MCF 10A (cell line): ENCODE measurements at regions not wholly inside any gene's neighbourhood (a gene's known extent, or its start where the extent isn't known, plus 50 kb on each side); places are given as distances from the start of the nearest gene placed in this dataset.
"Not testable (repeated sequence)": the region's sequence is repeated elsewhere in the genome, so short reads cannot be mapped to it uniquely, and the experiment has no call there.

Experiments
- BruUV-seq: library from RNA; stranded (reverse); fragments of 400-500 nt; replicated peaks from 2 replicates; lab custom pipeline; 2021; lab: Mats Ljungman, UMichigan
- CTCF ChIA-PET: fragments of 300-600 bp; sonication (Branson Sonifier 250); formaldehyde crosslinking; extraction: SDS; loops from one replicate; lab custom pipeline; 2021; ENCODE audit warnings: antibody characterized with exemption, inconsistent platforms; lab: Yijun Ruan, JAX
- POLR2A ChIA-PET: fragments of 300-600, 350-650 bp; sonication (Branson Sonifier 250); formaldehyde crosslinking; extraction: SDS; loops from one replicate; lab custom pipeline; 2020; ENCODE audit warnings: antibody characterized with exemption, inconsistent platforms; lab: Yijun Ruan, JAX
- DNase-seq: peaks from one replicate; pipeline ENCODE4 v3.0.0-alpha.2; 2018; ENCODE audit not compliant: unreplicated experiment
- H3K27ac Mint-ChIP-seq: one replicate; pipeline ENCODE4 v1.8.0; 2022; ENCODE audit warnings: mild to moderate bottlenecking, low read depth, mixed read lengths; ENCODE audit not compliant: unreplicated experiment
- H3K27me3 Mint-ChIP-seq: one replicate; pipeline ENCODE4 v1.8.0; 2022; ENCODE audit warnings: mixed read lengths; ENCODE audit not compliant: insufficient read depth, unreplicated experiment
- H3K36me3 Mint-ChIP-seq: one replicate; pipeline ENCODE4 v1.8.0; 2022; ENCODE audit warnings: mild to moderate bottlenecking, moderate library complexity, mixed read lengths; ENCODE audit not compliant: insufficient read depth, unreplicated experiment
- H3K4me1 Mint-ChIP-seq: one replicate; pipeline ENCODE4 v1.8.0; 2022; ENCODE audit warnings: mixed read lengths; ENCODE audit not compliant: insufficient read depth, unreplicated experiment
- H3K4me3 Mint-ChIP-seq: one replicate; pipeline ENCODE4 v1.8.0; 2022; ENCODE audit warnings: mild to moderate bottlenecking, moderate library complexity, mixed read lengths; ENCODE audit not compliant: unreplicated experiment
- H3K9me3 Mint-ChIP-seq: one replicate; pipeline ENCODE4 v1.8.0; 2022; ENCODE audit warnings: mixed read lengths; ENCODE audit not compliant: unreplicated experiment
- CTCF ChIP-seq: fragments of 200-600 bp; IDR thresholded peaks from one replicate; pipeline ENCODE4 v1.8.0; 2022; ENCODE audit warnings: antibody characterized with exemption, mild to moderate bottlenecking; ENCODE audit not compliant: unreplicated experiment
- intact Hi-C: fragments of 100-400 bp; cut with micrococcal nuclease; formaldehyde crosslinking; loops from 2 replicates; pipeline ENCODE4 v1.14.1; 2022

DNA sequence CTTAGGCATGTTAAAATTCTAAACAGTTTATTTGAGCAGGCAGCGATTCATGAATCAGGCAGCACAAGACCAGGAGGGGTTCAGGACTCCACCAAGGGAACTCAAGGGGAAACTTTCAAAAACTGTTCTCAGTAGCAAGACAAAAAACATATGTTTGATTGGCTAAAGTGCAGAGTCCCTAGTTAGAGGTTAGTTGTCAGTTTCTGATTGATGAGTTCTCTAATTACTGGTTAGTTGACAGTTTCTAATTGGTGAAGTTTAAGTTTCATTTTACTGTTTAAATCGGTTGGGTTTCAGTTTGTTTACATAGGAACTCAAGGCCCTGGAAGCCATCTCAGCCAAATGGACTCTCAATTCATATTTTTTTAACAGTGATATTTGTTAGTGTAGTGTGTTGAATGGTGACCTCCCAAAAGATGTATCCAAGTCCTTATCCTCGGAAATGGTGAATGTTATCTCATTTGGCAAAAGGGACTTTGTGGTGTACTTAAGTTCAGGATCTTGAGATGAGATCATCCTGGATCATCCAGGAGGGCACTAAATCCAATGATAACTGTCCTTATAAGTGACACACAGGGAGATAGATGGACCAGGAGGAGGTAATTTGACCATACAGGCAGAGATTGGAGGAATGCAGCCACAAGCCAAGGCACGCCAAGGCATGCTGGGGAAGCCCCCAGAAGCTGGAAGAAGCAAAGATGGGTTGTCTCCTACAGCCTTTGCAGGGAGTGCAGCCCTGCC lies 219.2 kb upstream of the RAI14 start:
- POLR2A ChIA-PET: no interaction called here
- no peaks in the 10 kb centered on the region for H3K27me3 Mint-ChIP-seq
- BruUV-seq: no TSS peak
- no peaks in the 10 kb centered on the region for H3K36me3 Mint-ChIP-seq
- H3K9me3 Mint-ChIP-seq: no peaks in the 10 kb centered on the region
- H3K27ac Mint-ChIP-seq: no peak overlapping the region
- TF ChIP-seq CTCF: no peak
- DNase-seq: no peak
- CTCF ChIA-PET: no interaction called here
- H3K4me3 Mint-ChIP-seq: no peak overlapping the region
- intact Hi-C loops: no loop called here
- H3K4me1 Mint-ChIP-seq: no peaks in the 10 kb centered on the region

GRCh38 chr5:34439601-34440000 lies 216.5 kb upstream of the RAI14 start:
- Mint-ChIP-seq H3K4me3 (no peak overlapping the region), H3K9me3 (no peaks in the 10 kb centered on the region)
- DNase-seq: no peak

GRCh38 chr5:34441767-34442166 lies 214.4 kb upstream of the RAI14 start:
- BruUV-seq, POLR2A ChIA-PET, DNase-seq, H3K9me3 Mint-ChIP-seq, intact Hi-C loops, H3K27ac Mint-ChIP-seq, H3K27me3 Mint-ChIP-seq, H3K36me3 Mint-ChIP-seq, H3K4me3 Mint-ChIP-seq, H3K4me1 Mint-ChIP-seq, CTCF ChIA-PET: not testable (repeated sequence)

More at GRCh38 chr5:34439601-34440000, 216.5 kb upstream of the RAI14 start:
- H3K27me3 Mint-ChIP-seq: no peaks in the 10 kb centered on the region
- no peak for TF ChIP-seq CTCF
- H3K27ac Mint-ChIP-seq: no peak overlapping the region
- intact Hi-C loops: no loop called here
- no TSS peak for BruUV-seq
- ChIA-PET POLR2A (no interaction called here), CTCF (interaction anchor here (0.7 to 1.6 kb wide), 3 partner anchors 14 to 831 kb away, joined by 3 to 4 read pairs (median 3); no protein-coding TSS in a partner anchor)
- H3K36me3 Mint-ChIP-seq: no peaks in the 10 kb centered on the region
- no peaks in the 10 kb centered on the region for H3K4me1 Mint-ChIP-seq

- DNase-seq: no peak
- no peak overlapping the region for H3K4me3 Mint-ChIP-seq
- no peaks in the 10 kb centered on the region for H3K36me3 Mint-ChIP-seq
- POLR2A ChIA-PET: no interaction called here
- no peak for TF ChIP-seq CTCF
- no peaks in the 10 kb centered on the region for H3K4me1 Mint-ChIP-seq
- no peaks in the 10 kb centered on the region for H3K9me3 Mint-ChIP-seq
- CTCF ChIA-PET: no interaction called here
- no peaks in the 10 kb centered on the region for H3K27me3 Mint-ChIP-seq
- intact Hi-C loops: no loop called here
- no TSS peak for BruUV-seq
- H3K27ac Mint-ChIP-seq: no peak overlapping the region
Measured at GRCh38 chr5:34447424-34447823, 208.7 kb upstream of the RAI14 start.
